Memory B cell (primary cell): ENCODE measurements at regions not wholly inside any gene's neighbourhood (a gene's known extent, or its start where the extent isn't known, plus 50 kb on each side); places are given as distances from the start of the nearest gene placed in this dataset.

Experiments
- ATAC-seq: fragments of 150-1000 bp; cut with Tn5 transposase; 2 replicates; pipeline ENCODE4 v1.10.0; 2021; ENCODE audit warnings: low read depth, mild to moderate bottlenecking, moderate library complexity
- DNase-seq, 2 donors: peaks; one replicate each; pipeline ENCODE4 v3.0.0; 2022; ENCODE audit warnings: low spot score in 2 of 2
- H3K27ac Mint-ChIP-seq: one replicate; pipeline ENCODE4 v1.8.0; 2022; ENCODE audit warnings: mild to moderate bottlenecking, moderate library complexity, mixed read lengths
- H3K27me3 Mint-ChIP-seq: one replicate; pipeline ENCODE4 v1.8.0; 2022; ENCODE audit warnings: mixed read lengths
- H3K36me3 Mint-ChIP-seq: one replicate; pipeline ENCODE4 v1.8.0; 2022; ENCODE audit warnings: mild to moderate bottlenecking, mixed read lengths
- H3K4me1 Mint-ChIP-seq: one replicate; pipeline ENCODE4 v1.8.0; 2022; ENCODE audit warnings: mixed read lengths
- H3K4me3 Mint-ChIP-seq: one replicate; pipeline ENCODE4 v1.8.0; 2022; ENCODE audit warnings: mild to moderate bottlenecking, moderate library complexity, mixed read lengths
- H3K9me3 Mint-ChIP-seq: one replicate; pipeline ENCODE4 v1.8.0; 2022; ENCODE audit warnings: mixed read lengths

- no peak overlapping the region for H3K27ac Mint-ChIP-seq
- DNase-seq: no peak
- H3K4me1 Mint-ChIP-seq: no peaks in the 10 kb centered on the region
- ATAC-seq: no peak
- H3K9me3 Mint-ChIP-seq: peaks cover 1% of the 10 kb centered on the region
- H3K36me3 Mint-ChIP-seq: no peaks in the 10 kb centered on the region
- no peaks in the 10 kb centered on the region for H3K27me3 Mint-ChIP-seq
- no peak overlapping the region for H3K4me3 Mint-ChIP-seq
Measured at GRCh38 chr3:8087951-8088350, 413.7 kb upstream of the LMCD1 start.

- DNase-seq (no peak), ATAC-seq (no peak)
- no peaks in the 10 kb centered on the region for H3K27me3 Mint-ChIP-seq
- H3K9me3 Mint-ChIP-seq: no peaks in the 10 kb centered on the region
- H3K4me1 Mint-ChIP-seq: no peaks in the 10 kb centered on the region
- no peaks in the 10 kb centered on the region for H3K36me3 Mint-ChIP-seq
- H3K27ac Mint-ChIP-seq: no peak overlapping the region
- no peak overlapping the region for H3K4me3 Mint-ChIP-seq
Measured at GRCh38 chr3:8094415-8094814, 407.2 kb upstream of the LMCD1 start.

GRCh38 chr3:8095724-8096123, 405.9 kb upstream of the LMCD1 start:
- H3K4me3 Mint-ChIP-seq: no peak overlapping the region
- no peaks in the 10 kb centered on the region for H3K9me3 Mint-ChIP-seq
- no peak overlapping the region for H3K27ac Mint-ChIP-seq
- no peaks in the 10 kb centered on the region for H3K36me3 Mint-ChIP-seq
- no peaks in the 10 kb centered on the region for H3K27me3 Mint-ChIP-seq
- no peak for ATAC-seq
- no peaks in the 10 kb centered on the region for H3K4me1 Mint-ChIP-seq
- no peak for DNase-seq

GRCh38 chr3:8097690-8098089, 403.9 kb upstream of the LMCD1 start:
- peaks cover 4% of the 10 kb centered on the region for H3K27me3 Mint-ChIP-seq
- no peak for DNase-seq
- H3K4me3 Mint-ChIP-seq: no peak overlapping the region
- ATAC-seq: no peak
- H3K9me3 Mint-ChIP-seq: no peaks in the 10 kb centered on the region
- no peak overlapping the region for H3K27ac Mint-ChIP-seq
- H3K36me3 Mint-ChIP-seq: no peaks in the 10 kb centered on the region
- no peaks in the 10 kb centered on the region for H3K4me1 Mint-ChIP-seq

- Mint-ChIP-seq H3K27ac (no peak overlapping the region), H3K9me3 (peaks cover 2% of the 10 kb centered on the region), H3K36me3 (no peaks in the 10 kb centered on the region), H3K4me3 (no peak overlapping the region), H3K4me1 (peaks cover 3% of the 10 kb centered on the region), H3K27me3 (peaks cover 5% of the 10 kb centered on the region)
- no peak for DNase-seq
- no peak for ATAC-seq
Measured at GRCh38 chr3:8103954-8104353, 397.7 kb upstream of the LMCD1 start.

- H3K36me3 Mint-ChIP-seq: no peaks in the 10 kb centered on the region
- H3K4me3 Mint-ChIP-seq: no peak overlapping the region
- DNase-seq (no peak), ATAC-seq (no peak)
- peaks cover 6% of the 10 kb centered on the region for H3K4me1 Mint-ChIP-seq
- H3K9me3 Mint-ChIP-seq: peaks cover 2% of the 10 kb centered on the region
- H3K27ac Mint-ChIP-seq: no peak overlapping the region
- peaks cover 5% of the 10 kb centered on the region for H3K27me3 Mint-ChIP-seq
Measured at GRCh38 chr3:8106921-8107320, 394.7 kb upstream of the LMCD1 start.

- Mint-ChIP-seq H3K4me3 (peak overlapping the region; percentile 53), H3K36me3 (no peaks in the 10 kb centered on the region), H3K9me3 (peaks cover 2% of the 10 kb centered on the region)
Measured at GRCh38 chr3:8110966-8111798, 390.4 kb upstream of the LMCD1 start.

GRCh38 chr3:8112587-8112986, 389.0 kb upstream of the LMCD1 start:
- peaks cover 2% of the 10 kb centered on the region for H3K9me3 Mint-ChIP-seq
- ATAC-seq (no peak), DNase-seq (no peak)
- no peak overlapping the region for H3K27ac Mint-ChIP-seq
- H3K27me3 Mint-ChIP-seq: peaks cover 5% of the 10 kb centered on the region
- no peak overlapping the region for H3K4me3 Mint-ChIP-seq
- peaks cover 3% of the 10 kb centered on the region for H3K4me1 Mint-ChIP-seq
- H3K36me3 Mint-ChIP-seq: no peaks in the 10 kb centered on the region

More at GRCh38 chr3:8110966-8111798, 390.4 kb upstream of the LMCD1 start:
- Mint-ChIP-seq H3K27ac (no peak overlapping the region), H3K27me3 (peaks cover 5% of the 10 kb centered on the region), H3K4me1 (peaks cover 3% of the 10 kb centered on the region)
- ATAC-seq: peak; percentile 56
- peak; percentile 4 to 15 for DNase-seq

- ATAC-seq (no peak), DNase-seq (no peak)
- peaks cover 5% of the 10 kb centered on the region for H3K9me3 Mint-ChIP-seq
- H3K4me3 Mint-ChIP-seq: no peak overlapping the region
- no peak overlapping the region for H3K27ac Mint-ChIP-seq
- H3K27me3 Mint-ChIP-seq: peaks cover 7% of the 10 kb centered on the region
- peaks cover 3% of the 10 kb centered on the region for H3K4me1 Mint-ChIP-seq
- H3K36me3 Mint-ChIP-seq: no peaks in the 10 kb centered on the region
Measured at GRCh38 chr3:8113626-8114025, 388.0 kb upstream of the LMCD1 start.

- DNase-seq (no peak), ATAC-seq (no peak)
- H3K4me1 Mint-ChIP-seq: no peaks in the 10 kb centered on the region
- no peaks in the 10 kb centered on the region for H3K36me3 Mint-ChIP-seq
- no peak overlapping the region for H3K27ac Mint-ChIP-seq
- H3K27me3 Mint-ChIP-seq: no peaks in the 10 kb centered on the region
- H3K9me3 Mint-ChIP-seq: no peaks in the 10 kb centered on the region
- H3K4me3 Mint-ChIP-seq: no peak overlapping the region
Measured at GRCh38 chr3:8128686-8129085, 372.9 kb upstream of the LMCD1 start.

- no peaks in the 10 kb centered on the region for H3K4me1 Mint-ChIP-seq
- ATAC-seq (no peak), DNase-seq (no peak)
- no peaks in the 10 kb centered on the region for H3K27me3 Mint-ChIP-seq
- no peaks in the 10 kb centered on the region for H3K9me3 Mint-ChIP-seq
- H3K36me3 Mint-ChIP-seq: no peaks in the 10 kb centered on the region
- no peak overlapping the region for H3K27ac Mint-ChIP-seq
- H3K4me3 Mint-ChIP-seq: no peak overlapping the region
Measured at GRCh38 chr3:8136553-8136952, 365.1 kb upstream of the LMCD1 start.

- no peak for ATAC-seq
- H3K4me1 Mint-ChIP-seq: no peaks in the 10 kb centered on the region
- no peaks in the 10 kb centered on the region for H3K9me3 Mint-ChIP-seq
- H3K36me3 Mint-ChIP-seq: no peaks in the 10 kb centered on the region
- no peak overlapping the region for H3K27ac Mint-ChIP-seq
- no peak overlapping the region for H3K4me3 Mint-ChIP-seq
- DNase-seq: no peak
- peaks cover 3% of the 10 kb centered on the region for H3K27me3 Mint-ChIP-seq
Measured at GRCh38 chr3:8143186-8143585, 358.4 kb upstream of the LMCD1 start.

GRCh38 chr3:8145661-8146060, 356.0 kb upstream of the LMCD1 start:
- H3K4me3 Mint-ChIP-seq: no peak overlapping the region
- no peak overlapping the region for H3K27ac Mint-ChIP-seq
- no peak for ATAC-seq
- H3K27me3 Mint-ChIP-seq: peaks cover 3% of the 10 kb centered on the region
- no peaks in the 10 kb centered on the region for H3K4me1 Mint-ChIP-seq
- no peaks in the 10 kb centered on the region for H3K36me3 Mint-ChIP-seq
- no peak for DNase-seq
- H3K9me3 Mint-ChIP-seq: no peaks in the 10 kb centered on the region

GRCh38 chr3:8147711-8148110, 353.9 kb upstream of the LMCD1 start:
- no peaks in the 10 kb centered on the region for H3K36me3 Mint-ChIP-seq
- H3K27me3 Mint-ChIP-seq: peaks cover 4% of the 10 kb centered on the region
- no peak overlapping the region for H3K27ac Mint-ChIP-seq
- ATAC-seq (no peak), DNase-seq (no peak)
- H3K4me1 Mint-ChIP-seq: no peaks in the 10 kb centered on the region
- no peak overlapping the region for H3K4me3 Mint-ChIP-seq
- no peaks in the 10 kb centered on the region for H3K9me3 Mint-ChIP-seq

GRCh38 chr3:8152821-8153418, 348.7 kb upstream of the LMCD1 start:
- H3K9me3 Mint-ChIP-seq: no peaks in the 10 kb centered on the region
- no peaks in the 10 kb centered on the region for H3K36me3 Mint-ChIP-seq
- no peak overlapping the region for H3K27ac Mint-ChIP-seq
- H3K4me3 Mint-ChIP-seq: no peak overlapping the region
- DNase-seq: no peak
- H3K4me1 Mint-ChIP-seq: no peaks in the 10 kb centered on the region
- ATAC-seq: no peak
- peaks cover 4% of the 10 kb centered on the region for H3K27me3 Mint-ChIP-seq
